Activated naive CD4-positive, alpha-beta T cell treated with anti-CD3 and anti-CD28 coated beads for 36 hours (primary cell): ENCODE measurements at regions not wholly inside any gene's neighbourhood (a gene's known extent, or its start where the extent isn't known, plus 50 kb on each side); places are given as distances from the start of the nearest gene placed in this dataset.

Source experiments
- CTCF ChIA-PET: fragments of 350-600 bp; sonication (Branson Sonifier 250); formaldehyde crosslinking; loops from one replicate; lab custom pipeline; 2021; ENCODE audit warnings: antibody characterized with exemption; lab: Charles Lee
- DNase-seq: peaks from one replicate; pipeline ENCODE4 v3.0.0-alpha.2; 2020
- H3K27ac Mint-ChIP-seq: one replicate; pipeline ENCODE4 v1.8.0; 2021; ENCODE audit warnings: mild to moderate bottlenecking, mixed read lengths
- H3K27me3 Mint-ChIP-seq: one replicate; pipeline ENCODE4 v1.8.0; 2021; ENCODE audit warnings: low read depth, mixed read lengths
- H3K36me3 Mint-ChIP-seq: one replicate; pipeline ENCODE4 v1.8.0; 2021; ENCODE audit warnings: low read depth, mixed read lengths
- H3K4me1 Mint-ChIP-seq: one replicate; pipeline ENCODE4 v1.8.0; 2021; ENCODE audit warnings: low read depth, mixed read lengths
- H3K4me3 Mint-ChIP-seq: one replicate; pipeline ENCODE4 v1.8.0; 2021; ENCODE audit warnings: mild to moderate bottlenecking, moderate library complexity, mixed read lengths
- H3K9me3 Mint-ChIP-seq: one replicate; pipeline ENCODE4 v1.8.0; 2021; ENCODE audit warnings: mixed read lengths
- intact Hi-C: fragments of 100-400 bp; cut with micrococcal nuclease; formaldehyde crosslinking; loops from one replicate; pipeline ENCODE4 v1.15.1; 2023

DNA sequence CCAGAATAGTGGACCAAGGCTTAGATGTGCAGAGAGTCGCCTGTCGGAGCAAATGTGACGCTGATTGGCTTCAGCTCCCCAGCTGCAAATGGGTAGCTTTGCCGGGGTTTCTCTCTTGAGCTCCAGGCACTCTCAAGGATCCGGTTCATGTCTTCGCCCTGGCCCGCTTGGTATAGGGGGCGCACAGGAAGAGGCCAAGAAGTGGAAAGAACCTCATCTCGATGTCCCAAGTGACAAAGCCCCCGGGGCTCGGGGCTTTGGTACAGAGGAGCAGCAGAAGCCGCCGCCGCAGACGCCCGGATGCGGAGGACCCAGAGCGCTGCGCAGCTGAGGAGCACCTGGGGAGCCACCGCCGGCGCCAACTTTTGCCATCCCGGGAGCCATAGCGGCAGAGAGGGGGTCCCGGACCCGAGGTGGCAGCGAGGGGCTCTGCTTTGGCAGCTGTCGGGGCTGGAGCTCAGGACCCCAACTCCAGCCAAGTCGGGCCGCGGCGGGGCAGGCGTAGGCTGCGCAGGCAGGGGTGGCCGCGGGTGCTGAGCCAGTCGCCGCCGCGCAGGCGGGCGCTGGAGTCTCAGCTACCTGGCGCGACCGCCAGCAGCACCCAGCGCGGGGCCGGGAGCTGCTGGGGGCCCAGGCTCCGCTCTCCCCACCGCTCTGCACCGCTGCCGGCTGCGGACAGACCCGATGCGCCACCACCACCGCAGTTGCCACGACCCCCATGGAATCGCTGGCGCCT lies 466.6 kb downstream of the XPNPEP1 start:
- H3K27me3 Mint-ChIP-seq, result peaks cover 22% of the 10 kb centered on the region
- H3K4me3 Mint-ChIP-seq, result no peak overlapping the region
- intact Hi-C loops, result loop anchor here (10.0 kb wide), 1 partner anchor 318 kb away; no protein-coding TSS in a partner anchor
- H3K4me1 Mint-ChIP-seq, result no peaks in the 10 kb centered on the region
- H3K36me3 Mint-ChIP-seq, result no peaks in the 10 kb centered on the region
- no peak overlapping the region for H3K27ac Mint-ChIP-seq
- no peaks in the 10 kb centered on the region for H3K9me3 Mint-ChIP-seq
- CTCF ChIA-PET, result no interaction called here
- no peak for DNase-seq

DNA sequence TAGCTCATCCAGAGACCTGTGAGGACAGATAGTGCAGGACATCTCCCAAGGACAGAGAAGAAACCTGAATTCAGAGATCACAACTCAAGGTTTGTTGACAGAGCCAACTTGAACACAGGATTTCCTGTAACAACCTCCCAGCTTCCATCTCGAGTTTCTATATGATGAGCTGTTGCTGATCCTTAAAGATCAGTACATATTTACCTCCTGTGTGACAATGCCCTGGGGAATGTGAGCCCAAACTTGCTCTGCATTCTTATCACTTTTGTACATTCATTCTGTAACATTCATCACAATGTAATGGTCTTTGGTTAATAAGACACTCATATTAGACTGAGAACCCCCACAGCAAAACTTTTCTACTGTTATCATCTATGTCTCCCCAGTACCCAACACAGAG lies 468.6 kb downstream of the XPNPEP1 start:
- H3K4me3 Mint-ChIP-seq, result no peak overlapping the region
- peaks cover 22% of the 10 kb centered on the region for H3K27me3 Mint-ChIP-seq
- H3K27ac Mint-ChIP-seq, result no peak overlapping the region
- DNase-seq, result no peak
- H3K9me3 Mint-ChIP-seq, result no peaks in the 10 kb centered on the region
- intact Hi-C loops, result loop anchor here (10.0 kb wide), 1 partner anchor 320 kb away; no protein-coding TSS in a partner anchor
- H3K36me3 Mint-ChIP-seq, result no peaks in the 10 kb centered on the region
- CTCF ChIA-PET, result no interaction called here
- H3K4me1 Mint-ChIP-seq, result no peaks in the 10 kb centered on the region

DNA sequence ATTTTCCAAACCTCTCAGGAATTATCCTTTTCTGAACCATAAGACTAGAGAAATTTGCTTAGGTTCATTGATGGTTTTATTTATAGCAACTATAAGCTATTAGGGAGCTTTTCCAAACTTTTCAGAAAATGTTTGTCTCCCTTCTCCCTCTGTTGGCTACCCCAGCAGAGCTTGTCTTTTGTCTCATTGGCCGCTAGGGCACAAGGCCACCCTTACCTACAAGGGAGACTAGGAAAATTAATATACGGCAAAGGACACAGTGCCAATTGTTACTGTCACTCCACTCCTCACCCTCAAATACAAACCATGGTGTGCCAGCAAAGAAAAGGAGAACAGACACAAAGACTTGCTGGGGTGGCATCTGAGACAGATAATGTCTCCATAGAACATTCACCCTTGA lies 471.4 kb downstream of the XPNPEP1 start:
- H3K4me3 Mint-ChIP-seq, result no peak overlapping the region
- no peaks in the 10 kb centered on the region for H3K9me3 Mint-ChIP-seq
- no peak for DNase-seq
- peaks cover 11% of the 10 kb centered on the region for H3K27me3 Mint-ChIP-seq
- H3K4me1 Mint-ChIP-seq, result no peaks in the 10 kb centered on the region
- no peaks in the 10 kb centered on the region for H3K36me3 Mint-ChIP-seq
- no peak overlapping the region for H3K27ac Mint-ChIP-seq
- CTCF ChIA-PET, result no interaction called here
- intact Hi-C loops, result loop anchor here (10.0 kb wide), 1 partner anchor 323 kb away; no protein-coding TSS in a partner anchor

DNA sequence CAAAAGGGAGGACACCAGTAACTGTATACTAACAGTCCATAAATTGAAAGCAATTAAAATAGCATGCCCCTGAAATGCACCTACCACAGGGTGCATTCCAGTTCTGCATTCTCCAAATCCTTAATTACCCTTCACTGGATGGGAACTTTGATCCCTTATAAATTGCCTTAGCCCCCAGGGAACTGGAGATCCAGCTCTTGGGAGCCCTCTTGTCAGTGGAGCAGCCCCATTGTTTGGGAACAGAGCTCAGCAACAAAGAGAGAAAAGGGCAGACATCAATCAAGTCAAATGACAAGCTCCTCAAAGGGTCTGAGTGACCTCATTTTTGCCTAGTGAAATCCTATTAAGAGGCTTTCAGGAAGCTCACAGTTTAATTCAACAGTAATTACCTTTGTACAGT lies 472.6 kb downstream of the XPNPEP1 start:
- CTCF ChIA-PET, result no interaction called here

DNA sequence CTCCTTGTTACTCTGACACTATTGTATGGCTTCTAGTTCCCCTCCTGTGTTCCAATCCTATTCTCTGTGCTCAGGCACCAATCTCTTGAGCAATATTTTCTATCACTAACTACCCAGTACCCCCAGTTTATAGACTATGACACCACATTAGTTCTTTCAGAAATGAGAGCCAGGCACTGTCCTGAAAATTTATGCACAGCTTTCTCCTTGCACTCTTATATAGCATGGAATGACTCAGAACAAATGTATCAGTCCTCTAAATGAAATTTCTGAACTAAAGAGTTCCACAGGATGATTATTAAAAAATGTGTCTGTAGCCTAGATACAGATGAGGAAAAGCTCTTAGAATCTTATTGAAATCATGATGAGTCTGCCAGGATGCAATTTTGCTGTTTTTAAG lies 489.9 kb downstream of the XPNPEP1 start:
- no peaks in the 10 kb centered on the region for H3K4me1 Mint-ChIP-seq
- CTCF ChIA-PET, result no interaction called here
- intact Hi-C loops, result no loop called here

More for the DNA sequence above, 472.6 kb downstream of the XPNPEP1 start:
- Mint-ChIP-seq H3K36me3 (no peaks in the 10 kb centered on the region), H3K27ac (no peak overlapping the region), H3K4me1 (no peaks in the 10 kb centered on the region), H3K9me3 (no peaks in the 10 kb centered on the region), H3K27me3 (peaks cover 1% of the 10 kb centered on the region), H3K4me3 (no peak overlapping the region)
- DNase-seq, result no peak
- intact Hi-C loops, result loop anchor here (10.0 kb wide), 1 partner anchor 324 kb away; no protein-coding TSS in a partner anchor

DNA sequence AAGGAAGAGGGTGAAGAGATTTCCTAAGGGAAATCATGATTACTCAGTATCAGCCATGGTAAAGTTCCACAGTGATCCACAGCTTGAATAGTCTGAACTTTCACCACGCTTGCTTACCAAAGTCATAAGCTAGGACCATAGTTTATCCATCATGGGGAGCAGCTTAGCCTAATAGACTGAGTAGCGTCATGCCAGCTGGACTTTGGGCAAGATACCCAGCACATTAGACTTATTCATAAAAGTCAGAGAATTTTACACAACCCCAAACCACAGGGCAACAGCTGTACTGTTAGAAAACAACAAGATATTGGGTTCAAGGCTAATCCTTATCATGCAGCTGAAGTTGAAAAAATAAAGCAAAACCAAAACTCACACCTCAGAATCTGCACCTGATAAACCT lies 491.0 kb downstream of the XPNPEP1 start:
- Mint-ChIP-seq H3K27me3 (no peaks in the 10 kb centered on the region), H3K36me3 (no peaks in the 10 kb centered on the region), H3K4me3 (no peak overlapping the region), H3K4me1 (no peaks in the 10 kb centered on the region), H3K9me3 (no peaks in the 10 kb centered on the region), H3K27ac (no peak overlapping the region)
- CTCF ChIA-PET, result no interaction called here
- intact Hi-C loops, result no loop called here
- DNase-seq, result no peak

More for the DNA sequence above, 489.9 kb downstream of the XPNPEP1 start:
- Mint-ChIP-seq H3K27ac (no peak overlapping the region), H3K27me3 (no peaks in the 10 kb centered on the region), H3K4me3 (no peak overlapping the region), H3K36me3 (no peaks in the 10 kb centered on the region), H3K9me3 (no peaks in the 10 kb centered on the region)
- DNase-seq, result no peak

DNA sequence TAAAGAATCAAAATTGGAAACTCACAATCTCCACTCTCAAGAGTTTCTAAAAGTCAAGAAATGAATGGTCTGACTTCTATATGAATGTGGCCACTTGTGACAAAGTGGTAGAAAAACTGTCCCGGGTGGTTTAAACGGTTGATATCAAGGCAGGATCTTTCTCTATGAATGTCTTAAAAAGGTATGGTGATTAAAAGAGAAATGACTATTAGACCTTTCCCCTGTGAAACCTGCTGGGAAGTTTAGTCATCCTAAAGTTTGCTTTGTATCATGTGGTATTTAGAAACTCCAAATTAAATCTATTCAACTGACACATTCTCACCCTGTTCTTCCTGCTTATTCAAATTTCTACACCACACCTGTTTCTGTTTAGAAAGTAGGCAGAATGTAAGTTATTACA lies 492.5 kb downstream of the XPNPEP1 start:
- DNase-seq, result no peak
- Mint-ChIP-seq H3K27me3 (no peaks in the 10 kb centered on the region), H3K4me3 (no peak overlapping the region), H3K4me1 (no peaks in the 10 kb centered on the region), H3K36me3 (no peaks in the 10 kb centered on the region), H3K9me3 (no peaks in the 10 kb centered on the region), H3K27ac (no peak overlapping the region)
- intact Hi-C loops, result no loop called here
- CTCF ChIA-PET, result no interaction called here

DNA sequence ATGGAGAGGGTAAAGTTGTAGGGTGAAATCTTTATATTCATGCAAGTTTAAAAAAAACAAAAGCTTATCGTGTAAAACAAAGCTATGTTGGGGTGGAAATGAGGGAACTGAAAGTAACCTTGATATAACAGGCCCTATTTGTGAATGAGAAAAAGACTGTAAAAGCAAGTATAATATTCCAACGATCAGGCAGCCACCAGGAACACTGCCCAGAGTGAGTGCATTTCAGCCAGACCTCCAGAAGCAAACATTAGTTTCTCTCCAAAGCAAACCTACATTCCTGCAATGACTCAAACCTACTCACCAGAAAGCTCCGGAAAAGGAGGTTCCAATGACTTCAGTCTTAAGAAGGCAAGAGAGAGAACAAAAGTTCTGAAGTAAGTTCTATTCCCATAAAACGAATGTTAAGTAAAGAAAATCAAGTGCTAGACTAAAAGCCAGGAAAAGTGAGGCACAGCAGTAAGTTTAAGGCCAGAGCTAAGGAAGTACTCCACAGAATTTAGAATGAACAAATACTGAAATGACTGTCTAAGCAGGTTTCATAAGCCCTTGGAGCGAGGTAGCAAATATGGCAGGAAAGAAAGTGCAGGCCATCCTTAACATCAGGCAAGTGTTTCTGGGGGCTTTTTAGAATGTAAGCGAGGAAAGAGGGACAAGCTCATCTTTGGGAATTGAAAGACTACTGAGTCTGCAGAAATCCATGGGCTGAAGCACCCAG lies 493.1 kb downstream of the XPNPEP1 start:
- no peak overlapping the region for H3K27ac Mint-ChIP-seq
- DNase-seq, result no peak
- H3K36me3 Mint-ChIP-seq, result no peaks in the 10 kb centered on the region
- CTCF ChIA-PET, result no interaction called here
- intact Hi-C loops, result no loop called here
- H3K4me1 Mint-ChIP-seq, result no peaks in the 10 kb centered on the region
- no peak overlapping the region for H3K4me3 Mint-ChIP-seq
- H3K9me3 Mint-ChIP-seq, result no peaks in the 10 kb centered on the region
- H3K27me3 Mint-ChIP-seq, result no peaks in the 10 kb centered on the region

DNA sequence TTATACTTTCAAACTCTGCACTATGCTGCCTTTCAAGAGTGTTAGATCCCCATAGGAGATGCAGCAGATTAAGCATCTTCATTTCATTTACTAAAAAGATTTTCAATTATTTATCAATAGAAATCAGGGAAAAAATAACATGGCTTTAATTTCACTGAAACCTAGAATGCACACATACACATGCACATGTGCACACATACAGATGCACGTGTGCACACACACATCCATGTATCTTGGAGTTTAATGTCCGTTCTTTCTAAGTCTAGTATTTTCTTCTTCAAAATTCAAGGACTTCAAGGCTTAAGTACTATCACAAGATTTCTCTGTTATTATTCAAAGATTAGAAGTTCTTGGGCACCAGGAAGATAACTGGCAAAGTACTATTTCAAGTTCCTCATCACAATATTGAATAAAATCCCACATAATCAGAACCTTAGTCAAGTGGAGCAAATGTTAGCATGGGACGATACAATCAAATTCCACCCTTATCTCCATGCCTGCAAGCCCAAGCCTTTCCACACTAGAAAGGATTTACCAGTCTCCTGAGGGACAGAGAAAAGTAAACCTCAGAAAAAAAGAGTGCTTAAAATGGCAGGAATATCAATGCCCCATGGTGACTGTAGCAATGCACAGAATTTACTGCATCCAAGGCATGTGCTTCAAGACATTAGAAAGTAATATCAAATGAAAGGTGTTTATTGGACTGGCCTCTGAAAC lies 494.4 kb downstream of the XPNPEP1 start:
- no peak overlapping the region for H3K4me3 Mint-ChIP-seq
- CTCF ChIA-PET, result no interaction called here
- H3K9me3 Mint-ChIP-seq, result no peaks in the 10 kb centered on the region
- H3K36me3 Mint-ChIP-seq, result no peaks in the 10 kb centered on the region
- no peak for DNase-seq
- H3K27me3 Mint-ChIP-seq, result no peaks in the 10 kb centered on the region
- H3K4me1 Mint-ChIP-seq, result no peaks in the 10 kb centered on the region
- H3K27ac Mint-ChIP-seq, result no peak overlapping the region
- intact Hi-C loops, result no loop called here

DNA sequence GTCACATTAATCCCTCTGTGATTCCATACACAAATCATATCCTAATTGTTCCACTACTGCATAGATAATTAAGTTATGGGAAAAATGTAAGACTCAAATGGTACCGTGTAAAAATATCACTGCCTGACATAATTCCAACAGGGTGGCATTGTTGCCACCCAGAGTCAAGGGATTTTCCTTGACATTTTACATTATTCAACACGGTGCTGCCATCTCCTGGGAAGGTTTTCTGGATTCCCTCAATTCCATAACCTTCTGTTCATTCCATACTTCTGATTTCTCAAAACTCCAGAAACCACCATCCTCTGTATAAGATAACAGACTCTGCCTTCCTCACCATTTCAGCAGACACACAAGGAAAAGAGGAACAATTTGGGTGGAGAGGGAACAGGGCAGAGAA lies 495.9 kb downstream of the XPNPEP1 start:
- H3K27ac Mint-ChIP-seq, result no peak overlapping the region
- H3K4me1 Mint-ChIP-seq, result no peaks in the 10 kb centered on the region
- no peaks in the 10 kb centered on the region for H3K27me3 Mint-ChIP-seq
- intact Hi-C loops, result no loop called here
- H3K4me3 Mint-ChIP-seq, result no peak overlapping the region
- no peaks in the 10 kb centered on the region for H3K9me3 Mint-ChIP-seq
- CTCF ChIA-PET, result no interaction called here
- DNase-seq, result no peak
- H3K36me3 Mint-ChIP-seq, result no peaks in the 10 kb centered on the region

DNA sequence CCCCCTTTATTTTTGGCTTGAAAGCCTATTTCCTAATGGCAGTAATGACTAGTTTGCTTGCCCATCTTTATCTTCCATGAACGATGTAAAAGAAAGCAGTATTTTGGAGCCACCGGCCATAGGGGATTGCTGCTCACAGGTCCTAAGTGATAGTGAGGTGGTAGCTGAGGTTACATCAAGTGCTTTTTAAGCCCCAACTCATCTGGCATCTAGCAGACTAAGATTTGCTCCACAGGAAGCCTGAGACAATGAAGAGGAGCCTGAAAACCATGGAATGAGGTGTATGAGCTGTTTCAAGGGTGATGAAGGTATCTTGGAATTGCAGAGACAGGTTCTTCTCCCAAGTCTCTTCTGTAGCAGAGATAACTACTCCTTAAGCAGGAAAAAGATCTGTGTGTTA lies 496.3 kb downstream of the XPNPEP1 start:
- intact Hi-C loops, result no loop called here
- H3K4me3 Mint-ChIP-seq, result no peak overlapping the region
- DNase-seq, result no peak
- H3K36me3 Mint-ChIP-seq, result no peaks in the 10 kb centered on the region
- no peaks in the 10 kb centered on the region for H3K4me1 Mint-ChIP-seq
- CTCF ChIA-PET, result no interaction called here
- no peaks in the 10 kb centered on the region for H3K27me3 Mint-ChIP-seq
- no peaks in the 10 kb centered on the region for H3K9me3 Mint-ChIP-seq
- H3K27ac Mint-ChIP-seq, result no peak overlapping the region

DNA sequence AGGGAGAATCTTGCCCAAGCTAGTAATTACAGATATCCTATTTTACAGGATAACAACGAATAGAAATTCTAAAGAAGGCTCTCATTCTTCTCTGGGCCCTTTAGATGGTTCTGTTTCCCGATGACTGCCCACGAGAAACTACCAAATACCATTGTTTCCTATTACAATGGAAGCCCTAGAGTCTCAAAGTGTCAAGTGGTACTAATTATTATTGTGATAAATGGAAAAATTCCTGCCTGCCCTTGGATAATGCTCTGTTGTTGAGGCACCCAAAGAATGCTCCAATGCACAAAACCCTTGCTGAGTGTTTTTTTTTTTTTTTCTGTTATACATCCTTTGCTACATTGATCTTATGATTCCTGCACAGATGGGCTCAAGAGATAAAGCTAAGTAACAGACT lies 504.5 kb downstream of the XPNPEP1 start:
- DNase-seq, result no peak
- CTCF ChIA-PET, result interaction anchor here (1.1 kb wide), 1 partner anchor 24 kb away, joined by 3 read pairs; no protein-coding TSS in a partner anchor
- no peak overlapping the region for H3K4me3 Mint-ChIP-seq
- intact Hi-C loops, result no loop called here
- H3K27me3 Mint-ChIP-seq, result no peaks in the 10 kb centered on the region
- no peaks in the 10 kb centered on the region for H3K4me1 Mint-ChIP-seq
- H3K36me3 Mint-ChIP-seq, result no peaks in the 10 kb centered on the region
- H3K27ac Mint-ChIP-seq, result no peak overlapping the region
- H3K9me3 Mint-ChIP-seq, result peaks cover 1% of the 10 kb centered on the region
